ENCODE measurements at regions not wholly inside any gene's neighbourhood (a gene's known extent, or its start where the extent isn't known, plus 50 kb on each side); places are given as distances from the start of the nearest gene placed in this dataset.

- TF ChIP-seq CTCF (IDR thresholded peaks at IDR 0.05; ENCODE audit: low read depth, low read length) (no peak), POLR2A (IDR thresholded peaks at IDR 0.05; ENCODE audit: extremely low read depth, insufficient read length) (no peak), MAX (IDR thresholded peaks at IDR 0.05; ENCODE audit: low read depth, low read length) (no peak)
These were observed 226.8 kb upstream of the IGFBP3 start for GRCh38 chr7:46147871-46148270.
